SK-N-SH (cell line): ENCODE measurements at regions not wholly inside any gene's neighbourhood (a gene's known extent, or its start where the extent isn't known, plus 50 kb on each side); places are given as distances from the start of the nearest gene placed in this dataset.

Experiments
- CTCF ChIA-PET: fragments of 300-600, 350-600 bp; formaldehyde crosslinking; extraction: SDS; loops from one replicate; lab custom pipeline; 2021; lab: Yijun Ruan, JAX
- POLR2A ChIA-PET: fragments of 350-600 bp; sonication (Branson Sonifier 250); formaldehyde crosslinking; extraction: SDS; loops from one replicate; lab custom pipeline; 2020; ENCODE audit warnings: antibody characterized with exemption, inconsistent platforms; lab: Yijun Ruan, JAX
- DNase-seq: peaks from one replicate; pipeline ENCODE4 v3.0.0; 2012
- H2AFZ ChIP-seq: fragments of 200-600 bp; sonication (generic); 2 replicates; pipeline ENCODE4 v1.8.1; 2016; ENCODE audit warnings: antibody characterized with exemption, mild to moderate bottlenecking, low read depth
- H3F3A ChIP-seq: fragments of 200-600 bp; sonication (generic); replicated peaks from 2 replicates; pipeline ENCODE3; 2016; ENCODE audit warnings: antibody characterized with exemption, mild to moderate bottlenecking; ENCODE audit not compliant: insufficient read depth
- H3K27ac ChIP-seq, 2 experiments: fragments of 200-500 bp in 1 of 2; fragments of 200-600 bp in 1 of 2; sonication (Bioruptor generic) in 1 of 2; sonication (generic), shearing (Covaris generic) in 1 of 2; 2 replicates each; pipeline versions ENCODE4 v1.5.1 to v1.6.1; 2014 to 2016; ENCODE audit warnings: low read depth in 2 of 2, inconsistent platforms in 1 of 2, low read length in 1 of 2, mild to moderate bottlenecking in 1 of 2, mixed read lengths in 1 of 2
- H3K27me3 ChIP-seq: fragments of 200-600 bp; sonication (generic), shearing (Covaris generic); 2 replicates; pipeline ENCODE4 v1.6.1; 2016; ENCODE audit warnings: mixed run types; ENCODE audit not compliant: insufficient read depth
- H3K36me3 ChIP-seq, 2 experiments: fragments of 200-500 bp in 1 of 2; fragments of 200-600 bp in 1 of 2; sonication (Bioruptor generic) in 1 of 2; sonication (generic) in 1 of 2; replicated peaks in 1 of 2; 2 replicates each; pipeline versions ENCODE3 to v1.5.1; 2014 to 2016; ENCODE audit warnings: low read length in 1 of 2, mild to moderate bottlenecking in 1 of 2; ENCODE audit not compliant: insufficient read depth in 2 of 2, control insufficient read depth in 1 of 2
- H3K4me1 ChIP-seq, 2 experiments: fragments of 200-500 bp in 1 of 2; fragments of 200-600 bp in 1 of 2; sonication (Bioruptor generic) in 1 of 2; sonication (generic), shearing (Covaris generic) in 1 of 2; 2 replicates each; pipeline versions ENCODE4 v1.5.1 to v1.6.1; 2014 to 2016; ENCODE audit warnings: low read depth in 1 of 2, low read length in 1 of 2, mixed run types in 1 of 2; ENCODE audit not compliant: insufficient read depth in 2 of 2, control insufficient read depth in 1 of 2
- H3K4me2 ChIP-seq: fragments of 200-600 bp; sonication (generic), shearing (Covaris generic); 2 replicates; pipeline ENCODE4 v1.6.1; 2017; ENCODE audit warnings: mixed run types
- H3K4me3 ChIP-seq, 2 experiments: fragments of 200-500 bp in 1 of 2; fragments of 200-600 bp in 1 of 2; sonication (Bioruptor generic) in 1 of 2; sonication (generic), shearing (Covaris generic) in 1 of 2; 2 replicates each; pipeline versions ENCODE4 v1.5.1 to v1.8.1; 2014 to 2016; ENCODE audit warnings: low read depth in 2 of 2, inconsistent platforms in 1 of 2, low read length in 1 of 2, mild to moderate bottlenecking in 1 of 2, mixed read lengths in 1 of 2, moderate library complexity in 1 of 2
- H3K79me2 ChIP-seq: fragments of 200-600 bp; sonication (generic); 2 replicates; pipeline ENCODE4 v1.8.1; 2017; ENCODE audit warnings: mild to moderate bottlenecking; ENCODE audit not compliant: insufficient read depth
- H3K9ac ChIP-seq: fragments of 200-600 bp; sonication (generic); 2 replicates; pipeline ENCODE4 v1.6.1; 2017; ENCODE audit warnings: mixed run types
- H3K9me2 ChIP-seq: fragments of 200-600 bp; sonication (generic); 2 replicates; pipeline ENCODE4 v1.6.1; 2017; ENCODE audit warnings: mixed run types
- H3K9me3 ChIP-seq: fragments of 200-600 bp; sonication (generic); 2 replicates; pipeline ENCODE4 v1.6.1; 2017; ENCODE audit warnings: mixed run types, mild to moderate bottlenecking, moderate library complexity
- H4K20me1 ChIP-seq: fragments of 200-600 bp; sonication (generic); 2 replicates; pipeline ENCODE4 v1.6.1; 2017; ENCODE audit warnings: mild to moderate bottlenecking, mixed run types; ENCODE audit not compliant: insufficient read depth
- ELF1 ChIP-seq: IDR thresholded peaks from 2 replicates; pipeline ENCODE4 v1.4.0; 2012
- EP300 ChIP-seq, 2 experiments: IDR thresholded peaks; 2 replicates each; pipeline versions ENCODE4 v1.4.0 to v1.6.1; 2012; ENCODE audit warnings: borderline replicate concordance in 1 of 2, low read depth in 1 of 2, low read length in 1 of 2
- JUND ChIP-seq: IDR thresholded peaks from 2 replicates; pipeline ENCODE4 v1.4.0; 2012
- MAX ChIP-seq: IDR thresholded peaks from 2 replicates; pipeline ENCODE4 v1.4.0; 2012; ENCODE audit warnings: low read depth
- MEF2A ChIP-seq: IDR thresholded peaks from 2 replicates; pipeline ENCODE4 v1.4.0; 2012; ENCODE audit warnings: low read depth, borderline replicate concordance
- MXI1 ChIP-seq: IDR thresholded peaks from 2 replicates; pipeline ENCODE4 v1.6.1; 2012; ENCODE audit warnings: mild to moderate bottlenecking, low read depth, low read length, improper control_type of control experiment
- NRF1 ChIP-seq: IDR thresholded peaks from 2 replicates; pipeline ENCODE4 v1.6.1; 2012; ENCODE audit warnings: low read depth, mild to moderate bottlenecking, low read length
- PBX3 ChIP-seq: IDR thresholded peaks from 2 replicates; pipeline ENCODE4; 2012
- RAD21 ChIP-seq: IDR thresholded peaks from 2 replicates; pipeline ENCODE4 v1.6.1; 2012; ENCODE audit warnings: mild to moderate bottlenecking, low read length
- RCOR1 ChIP-seq: fragments of 150-350 bp; IDR thresholded peaks from 2 replicates; pipeline ENCODE4 v1.6.1; 2017; ENCODE audit warnings: antibody characterized with exemption, low read length
- REST ChIP-seq: IDR thresholded peaks from 2 replicates; pipeline ENCODE4 v1.6.1; 2012; ENCODE audit warnings: mild to moderate bottlenecking, low read depth, low read length, moderate library complexity
- RFX5 ChIP-seq: IDR thresholded peaks from 2 replicates; pipeline ENCODE4 v1.6.1; 2012; ENCODE audit warnings: mild to moderate bottlenecking, improper control_type of control experiment, low read length
- SMC3 ChIP-seq: IDR thresholded peaks from 2 replicates; pipeline ENCODE4 v1.6.1; 2012; ENCODE audit warnings: low read depth, low read length, improper control_type of control experiment
- TAF1 ChIP-seq: IDR thresholded peaks from 2 replicates; pipeline ENCODE4 v1.6.1; 2012; ENCODE audit warnings: low read depth, mild to moderate bottlenecking, low read length, moderate library complexity, borderline replicate concordance
- USF2 ChIP-seq: fragments of 150-350 bp; IDR thresholded peaks from 2 replicates; pipeline ENCODE4 v1.6.1; 2017; ENCODE audit warnings: antibody characterized with exemption, low read length, low read depth, borderline replicate concordance

GRCh38 chr2:84257831-84258230 is 201.2 kb downstream of the SUCLG1 start:
- Histone ChIP-seq H3K4me1 (no peaks in the 10 kb centered on the region), H2AFZ (no peak overlapping the region), H3K9me2 (no peaks in the 10 kb centered on the region), H3K27me3 (no peaks in the 10 kb centered on the region), H3K4me2 (no peak overlapping the region), H3K4me3 (no peak overlapping the region), H3K27ac (no peak overlapping the region), H3F3A (no peaks in the 10 kb centered on the region), H3K79me2 (no peaks in the 10 kb centered on the region), H3K9ac (no peak overlapping the region), H3K9me3 (no peaks in the 10 kb centered on the region), H4K20me1 (no peaks in the 10 kb centered on the region), H3K36me3 (no peaks in the 10 kb centered on the region)
- CTCF ChIA-PET, result interaction anchor here (1.3 kb wide), 1 partner anchor 28 kb away, joined by 4 read pairs; no protein-coding TSS in a partner anchor
- no peak for DNase-seq
- POLR2A ChIA-PET, result no interaction called here
- TF ChIP-seq USF2, result no peak
- no peak for TF ChIP-seq EP300 (IDR thresholded peaks at IDR 0.05; ENCODE audit: borderline replicate concordance in 1 of 2, low read depth in 1 of 2, low read length in 1 of 2)
- TF ChIP-seq RAD21, result no peak
- TF ChIP-seq PBX3, result no peak
- TF ChIP-seq REST, result no peak
- no peak for TF ChIP-seq ELF1
- TF ChIP-seq MXI1, result no peak
- TF ChIP-seq MAX, result no peak
- no peak for TF ChIP-seq SMC3
- no peak for TF ChIP-seq RCOR1
- TF ChIP-seq JUND, result no peak
- TF ChIP-seq TAF1, result no peak
- TF ChIP-seq NRF1, result no peak
- TF ChIP-seq RFX5, result no peak
- TF ChIP-seq MEF2A, result no peak
